DND-41 (cell line): ENCODE measurements at regions not wholly inside any gene's neighbourhood (a gene's known extent, or its start where the extent isn't known, plus 50 kb on each side); places are given as distances from the start of the nearest gene placed in this dataset.

Experiments
- EZH2 ChIP-seq: IDR thresholded peaks from 3 replicates; pipeline ENCODE4 v1.6.1; 2012; ENCODE audit warnings: borderline replicate concordance, low read depth, mild to moderate bottlenecking, moderate library complexity, low read length, inconsistent platforms; ENCODE audit not compliant: severe bottlenecking
- TF ChIP-seq, protein P1 (sequence below): IDR thresholded peaks from 2 replicates; pipeline ENCODE4 v1.5.1; 2012; ENCODE audit warnings: borderline replicate concordance, low read length, moderate library complexity, mild to moderate bottlenecking; ENCODE audit not compliant: poor library complexity, severe bottlenecking; ENCODE audit errors: extremely low read depth

- TF ChIP-seq, protein P1, sequence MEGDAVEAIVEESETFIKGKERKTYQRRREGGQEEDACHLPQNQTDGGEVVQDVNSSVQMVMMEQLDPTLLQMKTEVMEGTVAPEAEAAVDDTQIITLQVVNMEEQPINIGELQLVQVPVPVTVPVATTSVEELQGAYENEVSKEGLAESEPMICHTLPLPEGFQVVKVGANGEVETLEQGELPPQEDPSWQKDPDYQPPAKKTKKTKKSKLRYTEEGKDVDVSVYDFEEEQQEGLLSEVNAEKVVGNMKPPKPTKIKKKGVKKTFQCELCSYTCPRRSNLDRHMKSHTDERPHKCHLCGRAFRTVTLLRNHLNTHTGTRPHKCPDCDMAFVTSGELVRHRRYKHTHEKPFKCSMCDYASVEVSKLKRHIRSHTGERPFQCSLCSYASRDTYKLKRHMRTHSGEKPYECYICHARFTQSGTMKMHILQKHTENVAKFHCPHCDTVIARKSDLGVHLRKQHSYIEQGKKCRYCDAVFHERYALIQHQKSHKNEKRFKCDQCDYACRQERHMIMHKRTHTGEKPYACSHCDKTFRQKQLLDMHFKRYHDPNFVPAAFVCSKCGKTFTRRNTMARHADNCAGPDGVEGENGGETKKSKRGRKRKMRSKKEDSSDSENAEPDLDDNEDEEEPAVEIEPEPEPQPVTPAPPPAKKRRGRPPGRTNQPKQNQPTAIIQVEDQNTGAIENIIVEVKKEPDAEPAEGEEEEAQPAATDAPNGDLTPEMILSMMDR: no peak
- TF ChIP-seq EZH2: no peak
Observed at GRCh38 chr4:38273407-38273806, 313.2 kb downstream of the PTTG2 start.
